Osteocyte (in vitro differentiated cells): ENCODE measurements at regions not wholly inside any gene's neighbourhood (a gene's known extent, or its start where the extent isn't known, plus 50 kb on each side); places are given as distances from the start of the nearest gene placed in this dataset.
A peak's percentile ranks its signal among the peaks of the same experiment; 100 is the strongest.

ENCODE experiments used
- DNase-seq: peaks from one replicate; pipeline ENCODE4 v3.0.0; 2021; ENCODE audit warnings: mixed read lengths; ENCODE audit not compliant: unreplicated experiment; ENCODE audit errors: extremely low spot score
- H3K27ac Mint-ChIP-seq: one replicate; pipeline ENCODE4 v1.8.0; 2021; ENCODE audit warnings: mild to moderate bottlenecking, mixed read lengths; ENCODE audit not compliant: unreplicated experiment
- H3K27me3 Mint-ChIP-seq: one replicate; pipeline ENCODE4 v1.8.0; 2021; ENCODE audit warnings: mixed read lengths; ENCODE audit not compliant: unreplicated experiment
- H3K36me3 Mint-ChIP-seq: one replicate; pipeline ENCODE4 v1.8.0; 2021; ENCODE audit warnings: mixed read lengths; ENCODE audit not compliant: unreplicated experiment
- H3K4me1 Mint-ChIP-seq: one replicate; pipeline ENCODE4 v1.8.0; 2021; ENCODE audit warnings: mixed read lengths; ENCODE audit not compliant: unreplicated experiment
- H3K4me3 Mint-ChIP-seq: one replicate; pipeline ENCODE4 v1.8.0; 2021; ENCODE audit warnings: mild to moderate bottlenecking, moderate library complexity, mixed read lengths; ENCODE audit not compliant: unreplicated experiment
- H3K9me3 Mint-ChIP-seq: one replicate; pipeline ENCODE4 v1.8.0; 2021; ENCODE audit warnings: mixed read lengths; ENCODE audit not compliant: unreplicated experiment
- CTCF ChIP-seq: fragments of 200-600 bp; sonication (generic); IDR thresholded peaks from 2 replicates; pipeline ENCODE4 v1.5.0; 2021; ENCODE audit warnings: antibody characterized with exemption, mild to moderate bottlenecking, moderate library complexity

- DNase-seq = no peak
- H3K9me3 Mint-ChIP-seq = no peaks in the 10 kb centered on the region
- peaks cover 13% of the 10 kb centered on the region for H3K27me3 Mint-ChIP-seq
- H3K4me3 Mint-ChIP-seq = no peak overlapping the region
- H3K36me3 Mint-ChIP-seq = no peaks in the 10 kb centered on the region
- no peak for TF ChIP-seq CTCF
- no peak overlapping the region for H3K27ac Mint-ChIP-seq
- H3K4me1 Mint-ChIP-seq = no peaks in the 10 kb centered on the region
Observed at GRCh38 chr2:35976611-35977010, 379.0 kb upstream of the CRIM1 start.

- Mint-ChIP-seq H3K4me1 (no peaks in the 10 kb centered on the region), H3K27ac (no peak overlapping the region), H3K4me3 (no peak overlapping the region), H3K27me3 (peaks cover 24% of the 10 kb centered on the region), H3K36me3 (no peaks in the 10 kb centered on the region), H3K9me3 (no peaks in the 10 kb centered on the region)
- DNase-seq = no peak
- TF ChIP-seq CTCF = no peak
Observed at GRCh38 chr2:35973737-35974132, 381.8 kb upstream of the CRIM1 start.

- Mint-ChIP-seq H3K27me3 (peaks cover 24% of the 10 kb centered on the region), H3K4me1 (no peaks in the 10 kb centered on the region), H3K9me3 (no peaks in the 10 kb centered on the region), H3K36me3 (no peaks in the 10 kb centered on the region), H3K27ac (no peak overlapping the region), H3K4me3 (no peak overlapping the region)
- no peak for DNase-seq
- peak; percentile 54 for TF ChIP-seq CTCF
Observed at GRCh38 chr2:35973132-35973736, 382.3 kb upstream of the CRIM1 start.

GRCh38 chr2:35963824-35964223, 391.8 kb upstream of the CRIM1 start:
- Mint-ChIP-seq H3K4me1 (no peaks in the 10 kb centered on the region), H3K27me3 (peaks cover under 1% of the 10 kb centered on the region), H3K36me3 (no peaks in the 10 kb centered on the region), H3K9me3 (peaks cover 3% of the 10 kb centered on the region), H3K4me3 (no peak overlapping the region), H3K27ac (no peak overlapping the region)
- DNase-seq = no peak
- TF ChIP-seq CTCF = no peak

- Mint-ChIP-seq H3K9me3 (peaks cover 3% of the 10 kb centered on the region), H3K27ac (no peak overlapping the region)
Observed at GRCh38 chr2:35963357-35963756, 392.2 kb upstream of the CRIM1 start.

More at GRCh38 chr2:35963357-35963756, 392.2 kb upstream of the CRIM1 start:
- Mint-ChIP-seq H3K36me3 (no peaks in the 10 kb centered on the region), H3K27me3 (no peaks in the 10 kb centered on the region), H3K4me3 (no peak overlapping the region), H3K4me1 (no peaks in the 10 kb centered on the region)
- no peak for TF ChIP-seq CTCF
- DNase-seq = no peak
